Hepatocyte (in vitro differentiated cells): ENCODE measurements at regions not wholly inside any gene's neighbourhood (a gene's known extent, or its start where the extent isn't known, plus 50 kb on each side); places are given as distances from the start of the nearest gene placed in this dataset.

Experiments used
- DNase-seq: peaks from one replicate; pipeline ENCODE4 v3.0.0-alpha.2; 2016; ENCODE audit warnings: low spot score
- H2AFZ ChIP-seq: fragments of 200-600 bp; sonication (generic); 2 replicates; pipeline ENCODE4 v1.6.0; 2016; ENCODE audit warnings: antibody characterized with exemption, mild to moderate bottlenecking
- H3K27ac ChIP-seq: fragments of 200-600 bp; sonication (generic); 2 replicates; pipeline ENCODE4 v1.5.1; 2016; ENCODE audit warnings: mild to moderate bottlenecking
- H3K27me3 ChIP-seq: fragments of 200-600 bp; sonication (generic); 2 replicates; pipeline ENCODE4 v1.6.1; 2016
- H3K36me3 ChIP-seq: fragments of 200-600 bp; sonication (generic); replicated peaks from 2 replicates; pipeline ENCODE4 v1.5.1; 2016; ENCODE audit warnings: low read depth; ENCODE audit not compliant: insufficient read depth
- H3K4me1 ChIP-seq: fragments of 200-600 bp; sonication (generic); 2 replicates; pipeline ENCODE4 v1.5.1; 2016; ENCODE audit warnings: mild to moderate bottlenecking, moderate library complexity; ENCODE audit not compliant: insufficient read depth
- H3K4me2 ChIP-seq: fragments of 200-600 bp; sonication (generic); 2 replicates; pipeline ENCODE4 v1.6.0; 2016
- H3K4me3 ChIP-seq: fragments of 200-600 bp; sonication (generic); 2 replicates; pipeline ENCODE4 v1.5.1; 2016; ENCODE audit warnings: mild to moderate bottlenecking
- H3K79me2 ChIP-seq: fragments of 200-600 bp; sonication (generic); 2 replicates; pipeline ENCODE4 v1.6.0; 2017; ENCODE audit warnings: mild to moderate bottlenecking
- H3K9me2 ChIP-seq: fragments of 200-600 bp; sonication (generic); replicated peaks from 2 replicates; pipeline ENCODE4 v1.6.0; 2017; ENCODE audit warnings: mild to moderate bottlenecking; ENCODE audit not compliant: insufficient read depth
- H3K9me3 ChIP-seq: fragments of 200-600 bp; sonication (generic); 2 replicates; pipeline ENCODE4 v1.5.1; 2016; ENCODE audit warnings: low read depth, mild to moderate bottlenecking
- H4K20me1 ChIP-seq: fragments of 200-600 bp; sonication (generic); 2 replicates; pipeline ENCODE4 v1.6.0; 2016; ENCODE audit warnings: mild to moderate bottlenecking; ENCODE audit not compliant: insufficient read depth, poor library complexity, severe bottlenecking
- EZH2 ChIP-seq: fragments of 200-600 bp; sonication (generic); IDR thresholded peaks from 2 replicates; pipeline ENCODE4 v1.6.1; 2016; ENCODE audit warnings: antibody characterized with exemption, mild to moderate bottlenecking, borderline replicate concordance
- EZH2phosphoT487 ChIP-seq: fragments of 200-600 bp; sonication (generic); IDR thresholded peaks from one replicate; pipeline ENCODE4 v1.6.1; 2018; ENCODE audit warnings: antibody characterized with exemption, mild to moderate bottlenecking, low read depth, moderate library complexity; ENCODE audit not compliant: unreplicated experiment, severe bottlenecking
- WGBS: methylation state at CpG from one replicate; pipeline ENCODE4 v1.1.6; 2016; ENCODE audit warnings: low lambda C conversion rate; ENCODE audit errors: missing lambda C conversion rate; 5-methylcytosine and 5-hydroxymethylcytosine counted together
- TF ChIP-seq, protein P1 (sequence below): fragments of 200-600 bp; sonication (generic); IDR thresholded peaks from 2 replicates; pipeline ENCODE4 v1.5.1; 2016; ENCODE audit warnings: antibody characterized with exemption, mild to moderate bottlenecking; ENCODE audit not compliant: poor library complexity

DNA sequence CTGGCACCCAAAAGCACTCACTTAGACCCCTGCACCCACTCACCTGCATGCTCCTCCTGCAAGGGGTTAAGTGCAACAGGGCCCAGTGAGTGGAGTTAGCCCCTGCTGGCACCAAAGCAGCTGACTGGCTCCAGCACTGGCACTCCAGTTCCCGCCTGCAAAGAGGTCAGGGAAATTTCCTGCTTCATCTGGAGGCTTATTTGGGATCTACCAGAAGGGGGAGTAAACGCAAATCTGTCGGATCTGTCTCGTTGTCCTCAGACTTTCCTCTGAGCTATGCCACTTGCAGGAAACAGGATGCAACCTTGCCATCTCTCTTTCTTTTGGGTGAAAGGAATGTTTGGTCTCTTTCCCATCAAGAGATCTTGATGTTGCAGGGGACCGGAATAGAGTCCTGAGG is 435.6 kb downstream of the PCDH10 start:
- no peaks in the 10 kb centered on the region for H3K36me3 ChIP-seq
- H4K20me1 ChIP-seq = no peaks in the 10 kb centered on the region
- no peak overlapping the region for H3K4me3 ChIP-seq
- no peak for DNase-seq
- H3K9me3 ChIP-seq = no peaks in the 10 kb centered on the region
- H3K27me3 ChIP-seq = no peaks in the 10 kb centered on the region
- no peaks in the 10 kb centered on the region for H3K4me1 ChIP-seq
- no peak overlapping the region for H3K4me2 ChIP-seq
- H2AFZ ChIP-seq = no peak overlapping the region
- H3K9me2 ChIP-seq = no peaks in the 10 kb centered on the region
- TF ChIP-seq EZH2phosphoT487 (no peak), EZH2 (no peak)
- TF ChIP-seq, protein P1, sequence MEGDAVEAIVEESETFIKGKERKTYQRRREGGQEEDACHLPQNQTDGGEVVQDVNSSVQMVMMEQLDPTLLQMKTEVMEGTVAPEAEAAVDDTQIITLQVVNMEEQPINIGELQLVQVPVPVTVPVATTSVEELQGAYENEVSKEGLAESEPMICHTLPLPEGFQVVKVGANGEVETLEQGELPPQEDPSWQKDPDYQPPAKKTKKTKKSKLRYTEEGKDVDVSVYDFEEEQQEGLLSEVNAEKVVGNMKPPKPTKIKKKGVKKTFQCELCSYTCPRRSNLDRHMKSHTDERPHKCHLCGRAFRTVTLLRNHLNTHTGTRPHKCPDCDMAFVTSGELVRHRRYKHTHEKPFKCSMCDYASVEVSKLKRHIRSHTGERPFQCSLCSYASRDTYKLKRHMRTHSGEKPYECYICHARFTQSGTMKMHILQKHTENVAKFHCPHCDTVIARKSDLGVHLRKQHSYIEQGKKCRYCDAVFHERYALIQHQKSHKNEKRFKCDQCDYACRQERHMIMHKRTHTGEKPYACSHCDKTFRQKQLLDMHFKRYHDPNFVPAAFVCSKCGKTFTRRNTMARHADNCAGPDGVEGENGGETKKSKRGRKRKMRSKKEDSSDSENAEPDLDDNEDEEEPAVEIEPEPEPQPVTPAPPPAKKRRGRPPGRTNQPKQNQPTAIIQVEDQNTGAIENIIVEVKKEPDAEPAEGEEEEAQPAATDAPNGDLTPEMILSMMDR = no peak
- WGBS = 95% methylated on average over 5 of the region's 5 CpGs
- no peak overlapping the region for H3K27ac ChIP-seq
- no peaks in the 10 kb centered on the region for H3K79me2 ChIP-seq

DNA sequence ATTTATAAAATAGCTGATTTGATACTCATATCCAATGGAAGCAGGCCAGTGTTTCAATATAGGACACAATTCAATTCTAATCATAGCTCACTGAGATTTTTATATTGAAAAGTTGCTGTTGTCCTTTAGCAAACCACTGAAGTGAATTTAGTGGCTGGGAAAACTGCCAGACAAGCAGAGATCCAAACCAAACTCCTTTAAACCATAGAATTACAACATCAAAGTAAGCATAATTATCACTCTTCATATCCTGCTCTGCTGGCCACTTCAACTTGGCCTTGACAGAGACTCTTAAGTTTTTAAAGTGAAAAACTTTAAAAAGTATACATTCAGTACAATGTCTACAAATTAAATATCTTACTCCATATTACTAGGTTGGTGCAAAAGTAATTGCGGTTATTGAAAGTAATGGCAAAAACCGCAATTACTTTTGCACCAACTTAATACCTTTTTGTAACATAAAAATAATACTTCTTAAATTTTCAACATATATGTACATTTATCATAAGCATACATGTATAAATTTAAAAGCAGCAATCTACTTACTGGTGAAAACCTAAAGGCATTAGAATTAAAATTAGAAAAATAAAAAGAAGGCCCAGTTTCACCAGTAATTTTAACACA is 433.0 kb downstream of the PCDH10 start:
- 96% methylated on average over 2 of the region's 2 CpGs for WGBS
- Histone ChIP-seq H3K4me1 (no peaks in the 10 kb centered on the region), H2AFZ (no peak overlapping the region), H3K4me3 (no peak overlapping the region), H4K20me1 (no peaks in the 10 kb centered on the region), H3K36me3 (no peaks in the 10 kb centered on the region), H3K4me2 (no peak overlapping the region), H3K79me2 (no peaks in the 10 kb centered on the region), H3K9me3 (no peaks in the 10 kb centered on the region), H3K9me2 (no peaks in the 10 kb centered on the region), H3K27me3 (no peaks in the 10 kb centered on the region), H3K27ac (no peak overlapping the region)
- no peak for DNase-seq
- no peak for TF ChIP-seq EZH2phosphoT487
- TF ChIP-seq, protein P1 = no peak
- no peak for TF ChIP-seq EZH2

DNA sequence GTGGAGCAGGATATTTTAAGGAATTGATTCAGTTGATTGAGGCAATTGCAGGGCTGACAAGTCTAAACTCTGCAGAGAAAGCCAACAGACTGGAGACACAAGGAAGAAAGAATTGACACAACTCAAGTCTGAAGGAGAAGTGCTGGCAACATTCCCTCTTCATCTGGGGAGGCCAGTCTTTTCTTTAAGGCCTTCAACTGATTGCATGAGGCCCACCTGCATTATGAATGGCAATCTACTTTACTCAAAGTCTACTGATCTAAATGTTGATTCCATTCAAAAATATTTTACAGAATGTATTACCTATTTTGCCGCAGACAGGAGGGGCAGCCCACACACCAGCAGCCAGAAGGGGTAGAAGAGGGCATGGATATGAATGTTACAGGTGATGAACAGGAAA is 425.2 kb downstream of the PCDH10 start:
- WGBS = 100% methylated on average over 1 of the region's 1 CpG

More for the DNA sequence above, 425.2 kb downstream of the PCDH10 start:
- no peaks in the 10 kb centered on the region for H3K27me3 ChIP-seq
- no peak for DNase-seq
- no peaks in the 10 kb centered on the region for H3K36me3 ChIP-seq
- no peak overlapping the region for H2AFZ ChIP-seq
- H4K20me1 ChIP-seq = no peaks in the 10 kb centered on the region
- H3K9me3 ChIP-seq = no peaks in the 10 kb centered on the region
- no peak overlapping the region for H3K27ac ChIP-seq
- no peak for TF ChIP-seq EZH2phosphoT487
- TF ChIP-seq, protein P1 = no peak
- no peak overlapping the region for H3K4me3 ChIP-seq
- no peaks in the 10 kb centered on the region for H3K9me2 ChIP-seq
- no peak overlapping the region for H3K4me2 ChIP-seq
- H3K79me2 ChIP-seq = no peaks in the 10 kb centered on the region
- no peaks in the 10 kb centered on the region for H3K4me1 ChIP-seq
